SK-N-SH (cell line): ENCODE measurements at regions not wholly inside any gene's neighbourhood (a gene's known extent, or its start where the extent isn't known, plus 50 kb on each side); places are given as distances from the start of the nearest gene placed in this dataset.

Experiments used
- CTCF ChIA-PET: fragments of 300-600, 350-600 bp; formaldehyde crosslinking; extraction: SDS; loops from one replicate; lab custom pipeline; 2021; lab: Yijun Ruan, JAX
- POLR2A ChIA-PET: fragments of 350-600 bp; sonication (Branson Sonifier 250); formaldehyde crosslinking; extraction: SDS; loops from one replicate; lab custom pipeline; 2020; ENCODE audit warnings: antibody characterized with exemption, inconsistent platforms; lab: Yijun Ruan, JAX
- DNase-seq: peaks from one replicate; pipeline ENCODE4 v3.0.0; 2012
- H2AFZ ChIP-seq: fragments of 200-600 bp; sonication (generic); 2 replicates; pipeline ENCODE4 v1.8.1; 2016; ENCODE audit warnings: antibody characterized with exemption, mild to moderate bottlenecking, low read depth
- H3F3A ChIP-seq: fragments of 200-600 bp; sonication (generic); replicated peaks from 2 replicates; pipeline ENCODE3; 2016; ENCODE audit warnings: antibody characterized with exemption, mild to moderate bottlenecking; ENCODE audit not compliant: insufficient read depth
- H3K27ac ChIP-seq, 2 experiments: fragments of 200-500 bp in 1 of 2; fragments of 200-600 bp in 1 of 2; sonication (Bioruptor generic) in 1 of 2; sonication (generic), shearing (Covaris generic) in 1 of 2; 2 replicates each; pipeline versions ENCODE4 v1.5.1 to v1.6.1; 2014 to 2016; ENCODE audit warnings: low read depth in 2 of 2, inconsistent platforms in 1 of 2, low read length in 1 of 2, mild to moderate bottlenecking in 1 of 2, mixed read lengths in 1 of 2
- H3K27me3 ChIP-seq: fragments of 200-600 bp; sonication (generic), shearing (Covaris generic); 2 replicates; pipeline ENCODE4 v1.6.1; 2016; ENCODE audit warnings: mixed run types; ENCODE audit not compliant: insufficient read depth
- H3K36me3 ChIP-seq, 2 experiments: fragments of 200-500 bp in 1 of 2; fragments of 200-600 bp in 1 of 2; sonication (Bioruptor generic) in 1 of 2; sonication (generic) in 1 of 2; replicated peaks in 1 of 2; 2 replicates each; pipeline versions ENCODE3 to v1.5.1; 2014 to 2016; ENCODE audit warnings: low read length in 1 of 2, mild to moderate bottlenecking in 1 of 2; ENCODE audit not compliant: insufficient read depth in 2 of 2, control insufficient read depth in 1 of 2
- H3K4me1 ChIP-seq, 2 experiments: fragments of 200-500 bp in 1 of 2; fragments of 200-600 bp in 1 of 2; sonication (Bioruptor generic) in 1 of 2; sonication (generic), shearing (Covaris generic) in 1 of 2; 2 replicates each; pipeline versions ENCODE4 v1.5.1 to v1.6.1; 2014 to 2016; ENCODE audit warnings: low read depth in 1 of 2, low read length in 1 of 2, mixed run types in 1 of 2; ENCODE audit not compliant: insufficient read depth in 2 of 2, control insufficient read depth in 1 of 2
- H3K4me2 ChIP-seq: fragments of 200-600 bp; sonication (generic), shearing (Covaris generic); 2 replicates; pipeline ENCODE4 v1.6.1; 2017; ENCODE audit warnings: mixed run types
- H3K4me3 ChIP-seq, 2 experiments: fragments of 200-500 bp in 1 of 2; fragments of 200-600 bp in 1 of 2; sonication (Bioruptor generic) in 1 of 2; sonication (generic), shearing (Covaris generic) in 1 of 2; 2 replicates each; pipeline versions ENCODE4 v1.5.1 to v1.8.1; 2014 to 2016; ENCODE audit warnings: low read depth in 2 of 2, inconsistent platforms in 1 of 2, low read length in 1 of 2, mild to moderate bottlenecking in 1 of 2, mixed read lengths in 1 of 2, moderate library complexity in 1 of 2
- H3K79me2 ChIP-seq: fragments of 200-600 bp; sonication (generic); 2 replicates; pipeline ENCODE4 v1.8.1; 2017; ENCODE audit warnings: mild to moderate bottlenecking; ENCODE audit not compliant: insufficient read depth
- H3K9ac ChIP-seq: fragments of 200-600 bp; sonication (generic); 2 replicates; pipeline ENCODE4 v1.6.1; 2017; ENCODE audit warnings: mixed run types
- H3K9me2 ChIP-seq: fragments of 200-600 bp; sonication (generic); 2 replicates; pipeline ENCODE4 v1.6.1; 2017; ENCODE audit warnings: mixed run types
- H3K9me3 ChIP-seq: fragments of 200-600 bp; sonication (generic); 2 replicates; pipeline ENCODE4 v1.6.1; 2017; ENCODE audit warnings: mixed run types, mild to moderate bottlenecking, moderate library complexity
- H4K20me1 ChIP-seq: fragments of 200-600 bp; sonication (generic); 2 replicates; pipeline ENCODE4 v1.6.1; 2017; ENCODE audit warnings: mild to moderate bottlenecking, mixed run types; ENCODE audit not compliant: insufficient read depth
- CHD2 ChIP-seq: fragments of 150-350 bp; IDR thresholded peaks from 2 replicates; pipeline ENCODE4 v1.6.1; 2018; ENCODE audit warnings: low read length; ENCODE audit not compliant: partially characterized antibody
- ELF1 ChIP-seq: IDR thresholded peaks from 2 replicates; pipeline ENCODE4 v1.4.0; 2012
- EP300 ChIP-seq, 2 experiments: IDR thresholded peaks; 2 replicates each; pipeline versions ENCODE4 v1.4.0 to v1.6.1; 2012; ENCODE audit warnings: borderline replicate concordance in 1 of 2, low read depth in 1 of 2, low read length in 1 of 2
- EZH2phosphoT487 ChIP-seq: fragments of 200-600 bp; sonication (generic); IDR thresholded peaks from 2 replicates; pipeline ENCODE4 v1.6.1; 2017; ENCODE audit warnings: low read depth, mixed run types, mild to moderate bottlenecking, antibody characterized with exemption, moderate library complexity, borderline replicate concordance
- MAX ChIP-seq: IDR thresholded peaks from 2 replicates; pipeline ENCODE4 v1.4.0; 2012; ENCODE audit warnings: low read depth
- MEF2A ChIP-seq: IDR thresholded peaks from 2 replicates; pipeline ENCODE4 v1.4.0; 2012; ENCODE audit warnings: low read depth, borderline replicate concordance
- MXI1 ChIP-seq: IDR thresholded peaks from 2 replicates; pipeline ENCODE4 v1.6.1; 2012; ENCODE audit warnings: mild to moderate bottlenecking, low read depth, low read length, improper control_type of control experiment
- NRF1 ChIP-seq: IDR thresholded peaks from 2 replicates; pipeline ENCODE4 v1.6.1; 2012; ENCODE audit warnings: low read depth, mild to moderate bottlenecking, low read length
- RXRA ChIP-seq: IDR thresholded peaks from 2 replicates; pipeline ENCODE4 v1.4.0; 2012; ENCODE audit warnings: low read depth, mild to moderate bottlenecking, borderline replicate concordance
- SIN3A ChIP-seq: IDR thresholded peaks from 2 replicates; pipeline ENCODE4 v1.6.1; 2012; ENCODE audit warnings: low read depth, mild to moderate bottlenecking, low read length, moderate library complexity, borderline replicate concordance
- TAF1 ChIP-seq: IDR thresholded peaks from 2 replicates; pipeline ENCODE4 v1.6.1; 2012; ENCODE audit warnings: low read depth, mild to moderate bottlenecking, low read length, moderate library complexity, borderline replicate concordance
- YY1 ChIP-seq: IDR thresholded peaks from 2 replicates; pipeline ENCODE4 v1.4.0; 2012; ENCODE audit warnings: low read depth, mild to moderate bottlenecking
- ZBTB33 ChIP-seq: IDR thresholded peaks from 2 replicates; pipeline ENCODE4 v1.4.0; 2012; ENCODE audit warnings: low read depth, borderline replicate concordance
- WGBS: methylation state at CpG from one replicate; pipeline ENCODE4 v1.1.6; 2017; ENCODE audit warnings: low lambda C conversion rate; 5-methylcytosine and 5-hydroxymethylcytosine counted together

- CTCF ChIA-PET, result no interaction called here
- H2AFZ ChIP-seq, result no peak overlapping the region
- H3K36me3 ChIP-seq, result no peaks in the 10 kb centered on the region
- no peaks in the 10 kb centered on the region for H4K20me1 ChIP-seq
- TF ChIP-seq RXRA (no peak), YY1 (no peak), ZBTB33 (no peak), CHD2 (no peak), NRF1 (no peak), EZH2phosphoT487 (no peak), SIN3A (no peak), MXI1 (no peak), ELF1 (no peak), EP300 (IDR thresholded peaks at IDR 0.05; ENCODE audit: borderline replicate concordance in 1 of 2, low read depth in 1 of 2, low read length in 1 of 2) (no peak), MAX (no peak), MEF2A (no peak), TAF1 (no peak)
- DNase-seq, result no peak
- no peak overlapping the region for H3K9ac ChIP-seq
- 12% methylated on average over 11 of the region's 24 CpGs for WGBS
- no peak overlapping the region for H3K4me2 ChIP-seq
- H3K4me1 ChIP-seq, result no peaks in the 10 kb centered on the region
- no peaks in the 10 kb centered on the region for H3K27me3 ChIP-seq
- H3K4me3 ChIP-seq, result no peak overlapping the region
- POLR2A ChIA-PET, result no interaction called here
- H3K9me3 ChIP-seq, result no peaks in the 10 kb centered on the region
- H3K9me2 ChIP-seq, result no peaks in the 10 kb centered on the region
- no peaks in the 10 kb centered on the region for H3F3A ChIP-seq
- H3K27ac ChIP-seq, result no peak overlapping the region
- no peaks in the 10 kb centered on the region for H3K79me2 ChIP-seq
Observed at GRCh38 chr15:96764501-96764900, 434.0 kb downstream of the NR2F2 start.

GRCh38 chr15:96764946-96765345, 434.4 kb downstream of the NR2F2 start:
- H3K4me1 ChIP-seq, result no peaks in the 10 kb centered on the region
- no peak overlapping the region for H3K9ac ChIP-seq
- H4K20me1 ChIP-seq, result no peaks in the 10 kb centered on the region
- no peaks in the 10 kb centered on the region for H3K9me2 ChIP-seq
- TF ChIP-seq ELF1, result no peak
- H3K36me3 ChIP-seq, result no peaks in the 10 kb centered on the region
- no peak overlapping the region for H3K4me2 ChIP-seq
- H3K9me3 ChIP-seq, result no peaks in the 10 kb centered on the region
- H3K79me2 ChIP-seq, result no peaks in the 10 kb centered on the region
- H3F3A ChIP-seq, result no peaks in the 10 kb centered on the region
- H3K27ac ChIP-seq, result no peak overlapping the region
- 30% methylated on average over 8 of the region's 8 CpGs for WGBS
- POLR2A ChIA-PET, result no interaction called here
- H3K4me3 ChIP-seq, result no peak overlapping the region
- DNase-seq, result no peak
- no peak overlapping the region for H2AFZ ChIP-seq
- CTCF ChIA-PET, result no interaction called here
- H3K27me3 ChIP-seq, result no peaks in the 10 kb centered on the region
